PC-9 (cell line): ENCODE measurements at regions not wholly inside any gene's neighbourhood (a gene's known extent, or its start where the extent isn't known, plus 50 kb on each side); places are given as distances from the start of the nearest gene placed in this dataset.

Source experiments
- EZH2 ChIP-seq: fragments of 200-600 bp; sonication (generic); IDR thresholded peaks from 2 replicates; pipeline ENCODE4 v1.8.0; 2017; ENCODE audit warnings: antibody characterized with exemption, low read depth
- TF ChIP-seq, protein P1 (sequence below): fragments of 200-600 bp; sonication (generic); conservative IDR thresholded peaks from 2 replicates; pipeline ENCODE4 v1.6.1; 2017; ENCODE audit warnings: mixed run types, antibody characterized with exemption, mild to moderate bottlenecking, moderate library complexity

DNA sequence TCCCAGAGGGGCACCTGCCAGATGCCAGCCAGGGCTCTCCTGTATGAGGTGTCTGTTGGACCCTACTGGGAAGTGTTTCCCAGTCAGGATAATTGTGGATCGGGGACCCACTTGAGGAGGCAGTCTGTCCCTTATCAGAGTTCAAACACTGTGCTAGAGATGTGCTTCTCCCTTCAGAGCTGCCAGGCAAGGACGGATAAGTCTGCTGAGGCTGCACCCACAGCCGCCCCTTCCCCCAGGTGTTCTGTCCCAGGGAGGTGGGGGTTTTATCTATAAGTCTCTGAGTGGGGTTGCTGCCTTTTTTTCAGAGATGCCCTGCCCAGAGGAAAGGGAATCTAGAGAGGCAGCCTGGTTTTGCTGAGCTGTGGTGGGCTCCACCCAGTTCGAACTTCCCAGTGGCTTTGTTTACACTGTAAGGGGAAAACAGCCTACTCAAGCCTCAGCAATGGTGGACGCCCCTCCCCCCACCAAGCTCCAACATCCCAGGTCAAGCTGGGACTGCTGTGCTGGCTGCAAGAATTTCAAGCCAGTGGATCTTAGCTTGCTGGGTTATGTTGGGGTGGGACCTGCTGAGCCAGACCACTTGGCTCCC, 324.0 kb upstream of the SETBP1 start:
- TF ChIP-seq, protein P1, sequence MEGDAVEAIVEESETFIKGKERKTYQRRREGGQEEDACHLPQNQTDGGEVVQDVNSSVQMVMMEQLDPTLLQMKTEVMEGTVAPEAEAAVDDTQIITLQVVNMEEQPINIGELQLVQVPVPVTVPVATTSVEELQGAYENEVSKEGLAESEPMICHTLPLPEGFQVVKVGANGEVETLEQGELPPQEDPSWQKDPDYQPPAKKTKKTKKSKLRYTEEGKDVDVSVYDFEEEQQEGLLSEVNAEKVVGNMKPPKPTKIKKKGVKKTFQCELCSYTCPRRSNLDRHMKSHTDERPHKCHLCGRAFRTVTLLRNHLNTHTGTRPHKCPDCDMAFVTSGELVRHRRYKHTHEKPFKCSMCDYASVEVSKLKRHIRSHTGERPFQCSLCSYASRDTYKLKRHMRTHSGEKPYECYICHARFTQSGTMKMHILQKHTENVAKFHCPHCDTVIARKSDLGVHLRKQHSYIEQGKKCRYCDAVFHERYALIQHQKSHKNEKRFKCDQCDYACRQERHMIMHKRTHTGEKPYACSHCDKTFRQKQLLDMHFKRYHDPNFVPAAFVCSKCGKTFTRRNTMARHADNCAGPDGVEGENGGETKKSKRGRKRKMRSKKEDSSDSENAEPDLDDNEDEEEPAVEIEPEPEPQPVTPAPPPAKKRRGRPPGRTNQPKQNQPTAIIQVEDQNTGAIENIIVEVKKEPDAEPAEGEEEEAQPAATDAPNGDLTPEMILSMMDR, result no peak
- no peak for TF ChIP-seq EZH2
